ENCODE measurements at regions not wholly inside any gene's neighbourhood (a gene's known extent, or its start where the extent isn't known, plus 50 kb on each side); places are given as distances from the start of the nearest gene placed in this dataset.

DNA sequence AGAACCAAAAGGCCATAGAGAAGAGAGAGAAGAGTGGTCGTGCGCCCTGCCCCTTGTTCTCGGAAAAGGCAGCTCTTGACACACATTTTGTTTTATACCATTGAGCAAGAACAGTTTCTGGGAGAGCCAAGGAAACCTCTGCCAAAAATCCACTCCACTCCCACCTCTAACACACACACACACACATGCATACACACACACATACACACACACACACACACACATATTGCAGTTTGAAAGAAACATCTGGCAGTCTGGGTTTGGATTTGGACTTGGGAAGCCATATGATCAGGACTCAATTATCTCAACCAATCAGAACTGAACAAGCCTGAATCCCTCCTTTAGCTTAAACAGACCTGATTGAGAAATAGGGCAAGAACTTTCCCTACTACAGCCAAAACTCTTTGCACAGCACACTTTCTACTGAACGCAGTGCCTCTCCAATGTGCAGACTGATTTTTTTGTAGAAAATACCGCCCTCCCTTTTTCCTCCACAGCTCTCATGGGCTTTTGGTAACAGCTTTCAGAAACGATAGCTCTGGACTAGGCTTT lies 484.0 kb upstream of the ZWINT start:
- Histone ChIP-seq H3K4me2 (ENCODE audit: low read length) (no peak overlapping the region), H3K79me1 (ENCODE audit: low read length) (no peaks in the 10 kb centered on the region), H3K18ac (ENCODE audit: low read length) (no peak overlapping the region), H2AK5ac (ENCODE audit: low read length) (no peak overlapping the region), H3K9me3 (ENCODE audit: insufficient read depth, low read depth, low read length) (no peaks in the 10 kb centered on the region), H3K27me3 (ENCODE audit: insufficient read depth, low read length) (no peaks in the 10 kb centered on the region), H2AFZ (ENCODE audit: insufficient read depth, low read length, poor library complexity) (no peak overlapping the region), H2BK12ac (ENCODE audit: low read length) (no peak overlapping the region), H3K79me2 (ENCODE audit: control insufficient read depth, insufficient read depth, low read length, poor library complexity) (no peaks in the 10 kb centered on the region), H3K27ac (ENCODE audit: low read depth, low read length) (no peak overlapping the region), H4K8ac (ENCODE audit: low read depth, low read length) (no peak overlapping the region), H3K23ac (ENCODE audit: low read length) (no peak overlapping the region), H3K14ac (ENCODE audit: low read length) (no peak overlapping the region), H4K91ac (ENCODE audit: low read depth, low read length) (no peak overlapping the region), H4K12ac (ENCODE audit: low read depth, low read length) (no peak overlapping the region), H3K4me1 (ENCODE audit: control insufficient read depth in 1 of 2, insufficient read depth in 2 of 2, low read length in 2 of 2) (no peaks in the 10 kb centered on the region), H3K4ac (ENCODE audit: low read depth, low read length) (no peak overlapping the region), H3K4me3 (ENCODE audit: low read depth, low read length) (no peak overlapping the region), H3K36me3 (ENCODE audit: control insufficient read depth in 1 of 2, insufficient read depth in 2 of 2, low read length in 2 of 2) (no peaks in the 10 kb centered on the region), H2BK120ac (ENCODE audit: insufficient read depth, low read length, poor library complexity) (no peak overlapping the region), H2BK5ac (ENCODE audit: low read depth, low read length, poor library complexity) (no peak overlapping the region), H3K9ac (ENCODE audit: low read length) (no peak overlapping the region)
- DNase-seq, result no peak
- whole genome bisulfite sequencing (ENCODE audit: extremely low coverage, insufficient coverage, insufficient read length), result no CpG with 5 or more reads among the region's 6 CpGs

DNA sequence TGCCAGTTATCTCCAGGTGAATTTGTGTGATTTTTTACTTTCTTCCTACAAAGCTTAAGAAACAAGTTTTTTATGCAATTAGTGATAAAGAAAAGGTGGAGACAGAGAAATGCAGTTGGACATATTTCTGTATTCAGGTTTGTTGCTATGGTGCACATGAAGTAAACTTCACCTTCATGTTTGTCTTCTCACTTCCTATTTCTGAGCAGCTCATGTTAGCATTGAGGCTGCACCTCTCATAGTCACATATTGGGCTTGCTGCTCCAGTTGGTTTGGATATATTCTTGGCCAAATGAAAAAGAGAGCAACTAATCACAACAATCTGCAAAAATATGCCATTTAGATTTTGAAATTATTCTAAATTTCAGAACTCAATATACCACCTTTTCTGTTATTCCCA lies 475.6 kb upstream of the ZWINT start:
- no peak for DNase-seq
- no peak overlapping the region for H2AK5ac ChIP-seq (ENCODE audit: low read length)
- H2BK12ac ChIP-seq (ENCODE audit: low read length), result no peak overlapping the region
- no peak overlapping the region for H3K9ac ChIP-seq (ENCODE audit: low read length)
- no peaks in the 10 kb centered on the region for H3K79me1 ChIP-seq (ENCODE audit: low read length)
- H3K18ac ChIP-seq (ENCODE audit: low read length), result no peak overlapping the region
- no peak overlapping the region for H3K4ac ChIP-seq (ENCODE audit: low read depth, low read length)
- no peaks in the 10 kb centered on the region for H3K79me2 ChIP-seq (ENCODE audit: control insufficient read depth, insufficient read depth, low read length, poor library complexity)
- H2BK120ac ChIP-seq (ENCODE audit: insufficient read depth, low read length, poor library complexity), result no peak overlapping the region
- no peak overlapping the region for H4K8ac ChIP-seq (ENCODE audit: low read depth, low read length)
- H2BK5ac ChIP-seq (ENCODE audit: low read depth, low read length, poor library complexity), result no peak overlapping the region
- no peak overlapping the region for H3K4me2 ChIP-seq (ENCODE audit: low read length)
- H4K91ac ChIP-seq (ENCODE audit: low read depth, low read length), result no peak overlapping the region
- H3K23ac ChIP-seq (ENCODE audit: low read length), result no peak overlapping the region
- no peak overlapping the region for H3K4me3 ChIP-seq (ENCODE audit: low read depth, low read length)
- H3K27me3 ChIP-seq (ENCODE audit: insufficient read depth, low read length), result no peaks in the 10 kb centered on the region
- no peak overlapping the region for H4K12ac ChIP-seq (ENCODE audit: low read depth, low read length)
- no peaks in the 10 kb centered on the region for H3K9me3 ChIP-seq (ENCODE audit: insufficient read depth, low read depth, low read length)
- no peaks in the 10 kb centered on the region for H3K36me3 ChIP-seq (ENCODE audit: control insufficient read depth in 1 of 2, insufficient read depth in 2 of 2, low read length in 2 of 2)
- no peaks in the 10 kb centered on the region for H3K4me1 ChIP-seq (ENCODE audit: control insufficient read depth in 1 of 2, insufficient read depth in 2 of 2, low read length in 2 of 2)
- H2AFZ ChIP-seq (ENCODE audit: insufficient read depth, low read length, poor library complexity), result no peak overlapping the region
- no peak overlapping the region for H3K27ac ChIP-seq (ENCODE audit: low read depth, low read length)
- H3K14ac ChIP-seq (ENCODE audit: low read length), result no peak overlapping the region

DNA sequence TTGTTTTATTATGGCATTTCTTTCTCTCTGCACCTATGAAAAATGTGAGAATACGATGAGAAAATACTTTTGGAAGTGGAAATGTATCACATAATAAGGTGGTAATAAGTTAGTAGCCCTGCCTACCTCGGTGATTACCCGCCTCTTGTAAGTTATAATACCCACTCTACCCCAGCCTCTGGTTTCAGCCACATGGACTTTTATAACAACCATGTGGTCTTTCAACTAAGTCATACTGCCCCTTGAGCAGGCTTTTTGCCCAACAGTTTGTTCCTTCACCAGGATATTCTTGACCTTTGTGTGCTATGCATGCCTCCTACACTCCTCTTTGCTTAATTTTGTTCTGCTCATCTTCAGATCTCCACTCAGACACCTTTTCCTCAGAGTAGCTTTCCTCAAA lies 470.6 kb upstream of the ZWINT start:
- Histone ChIP-seq H3K23ac (ENCODE audit: low read length) (no peak overlapping the region), H3K4me3 (ENCODE audit: low read depth, low read length) (no peak overlapping the region), H3K4me2 (ENCODE audit: low read length) (no peak overlapping the region), H3K4me1 (ENCODE audit: control insufficient read depth in 1 of 2, insufficient read depth in 2 of 2, low read length in 2 of 2) (no peaks in the 10 kb centered on the region), H4K12ac (ENCODE audit: low read depth, low read length) (no peak overlapping the region), H3K9me3 (ENCODE audit: insufficient read depth, low read depth, low read length) (no peaks in the 10 kb centered on the region), H3K27me3 (ENCODE audit: insufficient read depth, low read length) (no peaks in the 10 kb centered on the region), H3K4ac (ENCODE audit: low read depth, low read length) (no peak overlapping the region), H3K18ac (ENCODE audit: low read length) (no peak overlapping the region), H3K36me3 (ENCODE audit: control insufficient read depth in 1 of 2, insufficient read depth in 2 of 2, low read length in 2 of 2) (no peaks in the 10 kb centered on the region), H2AK5ac (ENCODE audit: low read length) (no peak overlapping the region), H4K8ac (ENCODE audit: low read depth, low read length) (no peak overlapping the region), H2BK5ac (ENCODE audit: low read depth, low read length, poor library complexity) (no peak overlapping the region), H3K9ac (ENCODE audit: low read length) (no peak overlapping the region), H3K79me2 (ENCODE audit: control insufficient read depth, insufficient read depth, low read length, poor library complexity) (no peaks in the 10 kb centered on the region), H4K91ac (ENCODE audit: low read depth, low read length) (no peak overlapping the region), H2BK120ac (ENCODE audit: insufficient read depth, low read length, poor library complexity) (no peak overlapping the region), H3K79me1 (ENCODE audit: low read length) (no peaks in the 10 kb centered on the region), H2AFZ (ENCODE audit: insufficient read depth, low read length, poor library complexity) (no peak overlapping the region), H3K14ac (ENCODE audit: low read length) (no peak overlapping the region), H2BK12ac (ENCODE audit: low read length) (no peak overlapping the region), H3K27ac (ENCODE audit: low read depth, low read length) (no peak overlapping the region)
- DNase-seq, result no peak
- no CpG with 5 or more reads among the region's 3 CpGs for WGBS (ENCODE audit: extremely low coverage, insufficient coverage, insufficient read length)

DNA sequence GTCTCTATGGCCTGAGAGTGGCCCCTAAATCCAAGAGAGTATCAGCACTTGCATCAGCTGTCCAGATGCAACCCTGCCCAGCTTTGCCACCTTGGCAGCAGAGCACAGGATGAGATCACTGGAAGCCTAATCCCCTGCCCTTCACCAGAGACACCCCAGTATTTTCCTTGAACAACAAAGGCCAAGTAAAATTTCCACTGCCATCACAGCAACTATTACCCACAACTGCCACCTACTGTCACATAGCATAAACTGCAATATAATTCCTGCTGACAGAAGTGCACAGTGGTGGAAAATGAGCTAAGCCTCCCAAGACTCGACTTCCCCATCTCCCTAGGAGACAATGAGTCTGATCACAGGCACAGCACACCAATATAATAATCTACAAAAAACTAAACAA lies 462.8 kb upstream of the ZWINT start:
- Histone ChIP-seq H3K79me1 (ENCODE audit: low read length) (no peaks in the 10 kb centered on the region), H3K4me3 (ENCODE audit: low read depth, low read length) (no peak overlapping the region), H4K12ac (ENCODE audit: low read depth, low read length) (no peak overlapping the region), H3K14ac (ENCODE audit: low read length) (no peak overlapping the region), H3K27me3 (ENCODE audit: insufficient read depth, low read length) (no peaks in the 10 kb centered on the region), H3K4me1 (ENCODE audit: control insufficient read depth in 1 of 2, insufficient read depth in 2 of 2, low read length in 2 of 2) (no peaks in the 10 kb centered on the region), H4K8ac (ENCODE audit: low read depth, low read length) (no peak overlapping the region), H2BK12ac (ENCODE audit: low read length) (no peak overlapping the region), H3K4ac (ENCODE audit: low read depth, low read length) (no peak overlapping the region), H3K36me3 (ENCODE audit: control insufficient read depth in 1 of 2, insufficient read depth in 2 of 2, low read length in 2 of 2) (no peaks in the 10 kb centered on the region), H3K18ac (ENCODE audit: low read length) (no peak overlapping the region), H3K4me2 (ENCODE audit: low read length) (no peak overlapping the region), H3K27ac (ENCODE audit: low read depth, low read length) (no peak overlapping the region), H2AK5ac (ENCODE audit: low read length) (no peak overlapping the region), H4K91ac (ENCODE audit: low read depth, low read length) (no peak overlapping the region), H3K23ac (ENCODE audit: low read length) (no peak overlapping the region), H2AFZ (ENCODE audit: insufficient read depth, low read length, poor library complexity) (no peak overlapping the region), H3K9me3 (ENCODE audit: insufficient read depth, low read depth, low read length) (peaks cover 6% of the 10 kb centered on the region), H2BK120ac (ENCODE audit: insufficient read depth, low read length, poor library complexity) (no peak overlapping the region), H3K79me2 (ENCODE audit: control insufficient read depth, insufficient read depth, low read length, poor library complexity) (no peaks in the 10 kb centered on the region), H2BK5ac (ENCODE audit: low read depth, low read length, poor library complexity) (no peak overlapping the region), H3K9ac (ENCODE audit: low read length) (peak overlapping the region; percentile 58)
- DNase-seq, result peak in 1 of 2 donors; percentile 8
- no CpG with 5 or more reads among the region's 1 CpG for WGBS (ENCODE audit: extremely low coverage, insufficient coverage, insufficient read length)

Data from trophoblast cell (in vitro differentiated cells and primary cell).